ENCODE measurements at regions not wholly inside any gene's neighbourhood (a gene's known extent, or its start where the extent isn't known, plus 50 kb on each side); places are given as distances from the start of the nearest gene placed in this dataset.

- no peak for DNase-seq
Observed at GRCh38 chr1:199767700-199768099, 259.8 kb upstream of the NR5A2 start.

- no peak for DNase-seq
Observed at GRCh38 chr1:199774433-199775089, 252.9 kb upstream of the NR5A2 start.

- DNase-seq = no peak
Observed at GRCh38 chr1:199776768-199777497, 250.6 kb upstream of the NR5A2 start.

GRCh38 chr1:199778324-199778955 lies 249.1 kb upstream of the NR5A2 start:
- no peak for DNase-seq

DNA sequence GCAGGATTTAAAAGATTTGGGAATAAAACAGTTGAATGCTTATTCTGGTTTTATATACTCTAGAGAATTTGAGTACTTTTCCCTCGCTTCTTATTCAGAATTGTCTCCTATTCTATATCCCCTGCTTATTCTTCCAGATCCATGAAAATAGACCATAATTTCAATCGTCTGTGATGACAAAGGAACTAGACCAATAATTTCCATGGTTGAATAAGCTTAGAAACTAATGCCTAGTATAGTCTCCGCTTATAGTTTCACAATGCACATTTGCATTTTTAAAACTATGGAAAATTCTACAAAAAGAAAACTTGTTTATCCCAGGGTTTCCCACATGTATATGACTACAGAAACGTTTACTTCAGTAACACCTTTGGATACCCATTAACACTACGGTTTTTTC lies 247.4 kb upstream of the NR5A2 start:
- DNase-seq = no peak

DNA sequence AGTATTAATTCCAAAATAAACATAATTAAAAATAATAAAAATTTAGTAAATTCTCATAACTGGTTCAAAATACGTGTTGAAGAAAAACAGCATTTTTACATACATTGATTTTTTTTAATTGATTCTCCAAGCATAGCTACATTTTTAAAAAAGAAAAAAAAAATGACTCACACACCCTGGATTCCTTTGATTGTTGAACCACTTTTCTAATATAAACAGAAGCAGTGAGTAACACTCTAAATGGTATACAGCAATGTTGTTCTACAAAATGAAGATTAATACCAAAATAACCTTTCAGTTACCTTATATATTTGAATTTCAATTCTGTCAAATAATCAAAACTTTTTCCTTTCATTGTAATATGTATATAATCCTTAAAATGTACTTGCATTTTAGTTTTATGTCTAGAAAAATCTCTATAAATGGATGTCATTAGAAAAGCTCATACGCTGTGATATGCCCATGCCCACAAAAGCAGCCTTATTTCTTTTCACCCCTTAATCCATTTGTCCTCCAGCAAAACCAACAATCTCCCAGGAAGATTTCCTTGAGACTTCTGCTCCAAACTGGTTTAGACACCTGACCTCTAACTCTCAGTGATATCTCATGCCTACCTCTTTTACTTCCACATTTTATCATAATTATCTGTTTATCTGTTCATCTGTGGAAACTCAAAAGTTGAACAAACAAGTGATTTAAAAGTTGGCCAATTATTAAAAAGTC lies 246.4 kb upstream of the NR5A2 start:
- no peak for DNase-seq

GRCh38 chr1:199784138-199784895 lies 243.2 kb upstream of the NR5A2 start:
- no peak for DNase-seq

GRCh38 chr1:199786695-199787094 lies 240.8 kb upstream of the NR5A2 start:
- no peak for DNase-seq

DNA sequence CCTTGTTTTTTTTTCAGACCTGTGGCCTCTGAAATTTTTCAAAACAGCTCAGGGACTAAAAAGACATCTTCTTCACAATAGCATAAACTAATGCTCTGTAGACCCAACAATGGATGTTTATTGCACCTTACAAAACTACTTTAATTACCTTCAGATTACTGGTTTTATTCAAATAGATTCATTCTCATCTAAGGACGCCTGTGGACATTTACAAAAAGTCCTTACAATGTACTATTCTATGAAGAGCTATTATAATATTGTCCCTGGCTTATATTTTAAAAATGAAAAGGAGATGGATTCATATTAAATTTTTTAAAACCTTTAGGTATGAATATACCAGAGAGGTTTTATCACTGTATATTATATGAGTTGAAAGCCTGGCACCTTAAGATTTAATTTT lies 238.4 kb upstream of the NR5A2 start:
- no peak for DNase-seq

DNA sequence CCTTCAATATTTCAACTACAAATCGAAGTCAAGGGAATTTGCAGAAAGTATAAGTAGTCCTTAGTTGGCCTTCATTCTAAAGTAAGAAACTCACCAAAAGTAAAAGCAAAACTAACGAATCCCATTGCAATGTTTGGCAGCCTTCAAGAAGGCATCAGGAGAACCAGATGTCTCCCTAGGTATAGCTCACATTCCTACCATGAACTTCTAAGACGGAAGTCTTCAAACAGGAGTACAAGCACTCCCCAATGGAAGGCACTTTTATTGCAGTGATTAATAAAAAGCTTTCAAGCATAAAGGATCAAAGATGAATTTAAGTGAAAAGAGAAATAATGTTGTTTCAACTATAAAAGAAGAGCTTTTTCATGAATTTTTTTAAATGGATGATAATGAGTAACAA lies 236.0 kb upstream of the NR5A2 start:
- no peak for DNase-seq

DNA sequence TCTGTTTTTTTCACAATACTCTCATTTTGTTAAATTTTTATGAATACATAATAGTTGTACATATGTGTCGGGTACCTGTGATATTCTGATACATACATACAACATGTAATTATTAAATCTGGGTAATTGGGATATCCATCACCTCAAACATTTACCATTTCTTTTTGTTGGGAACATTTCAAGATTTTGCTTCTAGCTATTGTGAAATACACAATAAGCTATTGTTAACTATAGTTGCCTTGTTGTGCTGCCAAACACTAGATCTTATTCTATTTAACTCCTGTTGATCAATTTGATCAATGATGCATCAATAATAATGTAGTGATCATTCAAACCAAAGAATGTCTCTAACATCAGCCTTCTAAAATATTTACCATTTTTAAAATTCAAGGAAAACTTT lies 234.6 kb upstream of the NR5A2 start:
- no peak for DNase-seq

DNA sequence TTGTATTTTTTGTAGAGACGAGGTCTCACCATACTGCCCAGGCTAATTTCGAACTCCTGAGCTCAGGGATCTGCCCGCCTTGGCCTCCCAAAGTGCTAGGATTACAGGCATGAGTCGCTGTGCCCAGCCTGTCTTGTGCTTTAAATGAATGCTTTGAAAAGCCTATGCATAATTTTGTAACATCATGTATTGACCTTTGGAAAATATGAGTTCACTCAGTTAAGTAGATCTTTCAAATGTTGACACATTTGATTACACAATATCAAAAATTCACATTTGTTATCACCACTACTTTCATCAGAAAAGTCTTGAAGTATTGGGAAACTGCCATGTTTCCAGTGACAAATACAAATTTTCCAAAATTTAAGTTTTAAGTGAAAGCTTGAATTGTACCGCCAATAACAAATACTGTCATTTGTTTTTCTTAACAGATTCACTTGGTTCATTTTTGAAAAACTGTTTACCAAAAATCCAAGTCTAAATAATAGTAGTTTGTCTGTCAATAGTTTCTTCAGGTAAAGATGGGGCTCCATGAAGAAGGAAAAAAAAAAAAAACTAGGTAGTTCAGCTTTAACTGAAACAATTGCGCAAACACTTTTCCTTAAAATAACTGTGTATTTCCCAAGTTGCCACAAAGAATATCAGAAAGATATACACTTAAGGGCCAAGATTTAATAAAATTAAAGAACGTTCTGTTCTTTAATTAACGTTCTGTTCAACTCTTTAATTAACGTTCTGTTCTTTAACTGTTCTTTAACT lies 233.2 kb upstream of the NR5A2 start:
- DNase-seq = no peak

DNA sequence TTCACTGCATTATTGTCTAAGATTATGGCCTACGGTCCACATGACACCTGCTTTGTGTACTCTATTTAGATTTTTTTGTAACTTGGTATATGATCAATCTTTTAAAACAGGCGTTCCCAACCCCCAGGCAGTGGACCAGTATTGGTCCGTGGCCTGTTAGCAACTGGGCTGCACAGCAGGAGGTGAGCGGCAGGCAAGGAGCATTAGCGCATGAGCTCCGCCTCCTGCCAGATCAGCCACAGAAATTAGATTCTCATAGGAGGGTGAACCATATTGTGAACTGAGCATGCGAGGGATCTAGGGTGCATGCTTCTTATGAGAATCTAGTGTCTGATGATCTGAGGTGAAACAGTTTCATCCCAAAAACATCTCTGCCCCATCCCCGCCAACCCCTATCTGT lies 228.4 kb upstream of the NR5A2 start:
- DNase-seq = no peak

GRCh38 chr1:199804526-199804925 lies 223.0 kb upstream of the NR5A2 start:
- no peak for DNase-seq

GRCh38 chr1:199808110-199808870 lies 219.2 kb upstream of the NR5A2 start:
- no peak for DNase-seq

DNA sequence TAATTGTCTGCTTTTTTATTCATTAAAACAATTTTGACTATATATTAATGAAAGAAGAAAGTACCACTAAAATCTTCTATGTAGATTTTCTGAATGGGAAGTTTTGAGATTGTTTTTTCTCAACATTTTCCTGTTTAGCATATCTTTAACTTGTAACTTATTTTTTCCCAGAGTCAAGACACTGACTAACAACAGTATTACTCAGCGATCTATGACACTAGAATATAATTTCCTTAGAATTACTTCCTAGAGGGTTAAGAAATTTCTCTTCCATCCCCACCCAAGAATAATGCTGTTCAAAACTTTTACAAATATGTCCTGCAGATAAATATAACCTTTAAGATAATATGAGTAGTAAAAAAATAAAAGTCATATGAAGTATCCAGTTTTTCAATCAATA lies 218.2 kb upstream of the NR5A2 start:
- no peak for DNase-seq

DNA sequence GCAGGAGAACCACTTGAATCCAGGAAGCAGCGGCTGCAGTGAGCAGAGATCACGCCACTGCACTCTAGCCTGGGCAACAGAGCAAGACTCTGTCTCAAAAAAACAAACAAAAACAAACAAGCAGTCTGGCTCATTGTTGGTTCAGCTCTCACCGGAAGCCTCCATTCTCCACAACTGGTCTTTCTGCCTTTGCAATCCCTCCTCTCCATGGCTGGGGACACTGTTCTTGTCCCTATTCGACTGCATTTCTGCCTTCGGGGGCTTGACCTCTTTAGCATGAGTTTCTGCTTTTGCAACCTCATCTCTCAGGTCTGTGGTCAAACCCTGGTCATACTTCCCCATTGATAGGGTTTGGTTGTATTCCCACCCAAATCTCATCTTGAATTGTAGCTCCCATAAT lies 216.3 kb upstream of the NR5A2 start:
- DNase-seq = no peak

DNA sequence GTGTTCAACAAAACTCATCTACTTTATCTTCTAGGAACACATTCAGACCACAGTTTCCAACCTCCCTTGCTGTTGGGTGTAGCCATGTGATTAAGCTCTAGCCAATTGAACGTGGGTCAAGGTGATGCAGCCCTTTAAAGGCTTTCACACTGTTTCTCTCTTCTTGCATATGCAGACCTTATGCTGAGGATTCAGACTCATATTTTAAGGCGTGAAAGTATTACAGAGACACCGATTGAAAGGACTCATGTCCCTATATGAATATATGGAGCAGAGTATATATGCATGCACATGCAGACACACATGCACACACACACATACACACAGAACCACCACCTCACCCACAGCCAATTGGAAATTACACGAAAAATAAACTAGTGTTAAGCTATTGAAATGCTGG lies 214.3 kb upstream of the NR5A2 start:
- DNase-seq = no peak

DNA sequence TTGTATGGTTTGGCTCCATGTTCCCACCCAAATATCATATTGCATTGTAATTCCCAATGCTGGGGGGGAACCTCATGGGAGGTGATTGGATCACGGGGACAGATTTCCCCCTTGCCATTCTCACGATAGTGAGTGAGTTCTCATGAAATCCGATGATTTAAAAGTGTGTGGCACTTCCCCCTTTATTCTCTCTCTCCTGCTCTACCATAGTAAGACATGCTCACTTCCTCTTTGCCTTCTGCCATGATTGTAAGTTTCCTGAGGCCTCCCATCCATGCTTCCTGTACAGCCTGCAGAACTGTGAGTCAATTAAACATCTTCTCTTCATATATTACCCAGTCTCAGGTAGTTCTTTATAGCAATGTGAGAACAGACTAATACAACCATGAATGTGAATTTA lies 211.6 kb upstream of the NR5A2 start:
- DNase-seq = no peak

DNA sequence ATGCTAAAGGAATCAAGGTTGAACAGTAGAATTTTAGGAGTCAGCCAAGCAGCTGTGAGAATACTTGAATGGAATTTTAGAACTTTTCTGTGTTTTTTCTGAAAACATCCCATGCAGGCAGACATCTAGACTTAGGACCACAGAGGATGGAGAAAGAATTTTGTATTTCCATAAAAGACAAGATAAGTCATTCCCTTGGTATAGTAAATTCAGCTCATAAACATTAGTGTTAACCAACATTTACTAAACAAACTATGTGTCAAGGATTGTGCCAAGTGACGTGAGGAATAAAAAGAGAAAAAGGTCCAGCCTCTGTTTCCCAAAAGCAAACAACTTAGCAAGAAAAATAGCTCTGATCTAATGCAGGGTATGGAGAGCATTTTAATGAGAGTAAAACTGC lies 210.2 kb upstream of the NR5A2 start:
- DNase-seq = no peak

- DNase-seq = no peak
Observed at GRCh38 chr1:199821029-199821779, 206.3 kb upstream of the NR5A2 start.
